ENCODE measurements at regions not wholly inside any gene's neighbourhood (a gene's known extent, or its start where the extent isn't known, plus 50 kb on each side); places are given as distances from the start of the nearest gene placed in this dataset.
A peak's percentile ranks its signal among the peaks of the same experiment; 100 is the strongest.

DNA sequence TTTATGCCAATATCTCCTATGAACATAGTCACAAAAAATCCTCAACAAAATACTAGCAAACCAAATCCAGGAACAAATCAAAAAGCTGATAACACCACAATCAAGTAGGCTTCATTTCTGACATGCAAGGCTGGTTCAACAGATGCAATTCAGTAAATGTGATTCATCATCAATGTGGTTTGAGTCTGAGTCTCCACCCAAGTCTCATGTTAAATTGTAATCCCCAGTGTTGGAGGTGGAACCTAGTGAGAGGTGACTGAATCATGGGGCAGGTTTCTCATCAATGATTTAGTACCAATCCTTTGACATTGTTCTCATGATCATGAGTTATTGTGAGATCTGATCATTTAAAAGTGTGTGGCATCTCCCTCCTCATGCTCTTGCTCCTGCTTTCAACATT, 1072.7 kb downstream of the NR2F1-AS1 start:
- Histone ChIP-seq H3K4me1 (replicated peaks) (peaks cover 5% of the 10 kb centered on the region), H3K36me3 (no peaks in the 10 kb centered on the region), H3K27me3 (replicated peaks) (no peaks in the 10 kb centered on the region), H3K9me3 (replicated peaks) (peaks cover 10% of the 10 kb centered on the region; the same call in 1 of the 2 replicates), H3K4me3 (no peak overlapping the region), H3K27ac (no peak overlapping the region)
- DNase-seq (ENCODE audit: low read depth in 1 of 2, low spot score in 2 of 2): no peak

DNA sequence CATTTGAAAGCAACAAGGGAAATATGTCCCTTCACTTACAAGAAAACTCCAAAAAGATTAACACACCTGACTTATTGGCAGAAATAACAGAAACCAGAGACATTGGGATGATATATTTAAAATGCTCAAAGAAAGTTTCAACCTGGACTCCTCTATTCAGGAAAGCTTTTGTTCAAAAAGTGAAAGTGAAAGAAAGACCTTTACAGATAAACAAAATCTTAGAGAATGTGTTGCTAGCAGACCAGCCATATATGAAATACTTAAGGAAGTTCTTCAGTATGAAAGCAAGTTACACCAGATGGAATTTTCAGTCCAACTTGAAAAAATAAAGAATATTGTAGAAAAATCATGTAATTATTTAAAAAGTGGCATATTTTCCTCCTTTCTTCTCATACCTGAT, 1075.1 kb downstream of the NR2F1-AS1 start:
- Histone ChIP-seq H3K27me3 (replicated peaks) (no peaks in the 10 kb centered on the region), H3K27ac (0 out of 2 replicates have a peak overlapping the region, but pooled peaks have one; percentile 20), H3K9me3 (replicated peaks) (peaks cover under 1% of the 10 kb centered on the region; the same call in 1 of the 2 replicates), H3K4me3 (no peak overlapping the region; the same call in 1 of the 2 replicates), H3K36me3 (no peaks in the 10 kb centered on the region), H3K4me1 (replicated peaks) (peaks cover 5% of the 10 kb centered on the region)
- DNase-seq (ENCODE audit: low read depth in 1 of 2, low spot score in 2 of 2): peak in 1 of 2 experiments; percentile 15

DNA sequence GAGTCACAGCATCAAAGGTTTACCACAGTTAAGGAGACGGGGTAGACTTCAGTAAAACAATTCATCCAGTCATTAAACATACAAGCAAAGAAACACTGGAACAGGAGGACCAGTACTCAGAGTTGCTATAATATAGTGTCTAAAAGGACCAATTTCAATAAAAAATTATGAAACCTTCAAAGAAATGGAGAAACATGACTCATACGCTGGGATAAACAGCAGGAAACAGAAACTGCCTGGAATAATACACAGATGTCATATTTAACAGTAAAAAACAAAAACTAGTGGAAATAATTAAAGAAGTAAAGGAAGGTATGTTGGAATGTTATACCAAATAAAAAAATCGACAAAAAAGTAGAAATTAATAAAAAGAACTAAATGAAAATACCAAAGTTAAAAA, 1075.9 kb downstream of the NR2F1-AS1 start:
- DNase-seq (ENCODE audit: low read depth in 1 of 2, low spot score in 2 of 2): no peak
- Histone ChIP-seq H3K4me3 (no peak overlapping the region), H3K36me3 (no peaks in the 10 kb centered on the region), H3K4me1 (replicated peaks) (peaks cover 5% of the 10 kb centered on the region), H3K27me3 (replicated peaks) (no peaks in the 10 kb centered on the region), H3K27ac (no peak overlapping the region), H3K9me3 (replicated peaks) (no peaks in the 10 kb centered on the region; the same call in 1 of the 2 replicates)

DNA sequence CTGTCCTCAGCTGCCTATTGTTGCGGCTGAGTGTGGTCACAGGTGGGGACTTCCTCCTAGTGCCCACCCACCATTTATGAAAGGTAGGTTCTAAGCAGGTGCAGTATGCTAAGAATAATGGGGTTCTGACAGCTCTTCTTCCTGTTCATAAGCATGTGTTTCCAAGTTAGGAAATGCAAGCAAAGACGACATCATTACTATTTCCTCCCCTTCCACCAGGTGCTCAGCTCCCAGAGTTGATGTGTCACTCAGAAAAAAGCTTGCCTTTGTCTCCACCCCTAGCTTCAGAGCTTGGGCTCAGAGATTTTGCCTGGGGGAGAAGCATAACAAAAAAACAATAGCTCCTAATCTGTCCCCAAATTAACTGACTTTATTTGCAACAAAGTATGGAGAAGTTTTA, 1076.7 kb downstream of the NR2F1-AS1 start:
- Histone ChIP-seq H3K4me3 (no peak overlapping the region), H3K4me1 (replicated peaks) (peaks cover 5% of the 10 kb centered on the region), H3K36me3 (no peaks in the 10 kb centered on the region), H3K9me3 (replicated peaks) (no peaks in the 10 kb centered on the region; the same call in 1 of the 2 replicates), H3K27ac (no peak overlapping the region), H3K27me3 (replicated peaks) (no peaks in the 10 kb centered on the region)
- no peak for DNase-seq (ENCODE audit: low read depth in 1 of 2, low spot score in 2 of 2)

DNA sequence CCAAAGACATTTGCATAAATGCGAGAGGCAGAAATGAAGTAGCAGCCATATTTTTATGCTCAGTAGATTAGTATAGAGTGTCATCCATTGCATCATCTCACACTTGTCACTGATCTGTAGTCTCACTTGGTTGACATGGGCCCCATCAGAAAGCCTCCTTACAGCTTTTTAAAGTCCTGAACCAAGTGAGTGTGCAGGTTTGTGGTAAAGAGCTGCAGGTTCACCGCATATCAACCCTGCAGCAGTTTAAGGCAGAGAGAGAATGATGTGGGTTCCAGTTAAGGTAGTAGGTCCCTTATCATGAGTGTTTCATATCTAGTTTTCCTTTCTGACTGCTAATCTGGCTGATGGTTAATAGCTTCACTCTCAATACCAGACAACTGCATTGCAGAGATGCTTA, 1080.3 kb downstream of the NR2F1-AS1 start:
- DNase-seq (ENCODE audit: low read depth in 1 of 2, low spot score in 2 of 2): no peak
- Histone ChIP-seq H3K27ac (no peak overlapping the region), H3K36me3 (no peaks in the 10 kb centered on the region), H3K4me1 (replicated peaks) (peaks cover 5% of the 10 kb centered on the region), H3K9me3 (replicated peaks) (no peaks in the 10 kb centered on the region), H3K4me3 (no peak overlapping the region), H3K27me3 (replicated peaks) (no peaks in the 10 kb centered on the region)

DNA sequence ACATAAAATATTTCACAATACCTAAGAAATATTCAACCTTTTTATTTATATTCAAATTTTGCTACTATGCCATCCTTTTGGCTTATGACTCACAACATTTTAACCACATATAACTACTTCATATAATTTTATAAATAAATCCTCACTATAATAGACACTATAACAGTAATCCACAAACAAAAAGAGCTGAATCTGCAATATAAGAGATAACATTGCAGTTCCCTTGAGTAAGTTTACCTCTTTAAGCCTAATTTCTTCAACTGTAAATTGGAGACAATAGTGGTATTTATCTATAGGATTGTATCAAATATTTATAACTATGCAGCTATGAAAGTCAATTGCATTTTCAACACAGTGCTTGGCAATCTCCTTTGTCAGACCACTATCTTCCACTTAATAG, 1084.5 kb downstream of the NR2F1-AS1 start:
- no peaks in the 10 kb centered on the region for H3K36me3 ChIP-seq
- no peaks in the 10 kb centered on the region for H3K27me3 ChIP-seq (replicated peaks)
- no peak overlapping the region for H3K4me3 ChIP-seq
- H3K27ac ChIP-seq: no peak overlapping the region
- DNase-seq (ENCODE audit: low read depth in 1 of 2, low spot score in 2 of 2): no peak
- H3K9me3 ChIP-seq (replicated peaks): no peaks in the 10 kb centered on the region
- no peaks in the 10 kb centered on the region for H3K4me1 ChIP-seq (replicated peaks)

DNA sequence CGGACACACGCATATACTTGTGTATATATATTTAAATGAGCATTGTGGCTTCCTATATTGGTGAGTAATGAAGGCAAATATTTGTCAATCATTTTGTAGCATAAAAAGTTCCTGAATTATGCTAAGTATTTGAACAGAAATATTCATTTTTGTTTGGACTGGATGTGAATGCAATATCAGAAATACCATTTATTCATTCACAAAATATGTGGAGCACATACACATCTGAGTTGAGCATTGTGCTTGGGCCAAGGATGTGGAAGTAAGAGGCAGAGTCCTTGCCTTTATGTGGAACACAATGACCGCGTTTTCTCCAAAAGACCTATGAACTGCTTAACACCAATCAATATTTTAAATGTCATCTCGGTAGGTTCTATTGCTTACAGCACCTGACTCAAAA, 1086.5 kb downstream of the NR2F1-AS1 start:
- Histone ChIP-seq H3K36me3 (no peaks in the 10 kb centered on the region), H3K27ac (no peak overlapping the region), H3K27me3 (replicated peaks) (no peaks in the 10 kb centered on the region), H3K4me3 (no peak overlapping the region), H3K4me1 (replicated peaks) (no peaks in the 10 kb centered on the region), H3K9me3 (replicated peaks) (no peaks in the 10 kb centered on the region)
- DNase-seq (ENCODE audit: low read depth in 1 of 2, low spot score in 2 of 2): no peak

DNA sequence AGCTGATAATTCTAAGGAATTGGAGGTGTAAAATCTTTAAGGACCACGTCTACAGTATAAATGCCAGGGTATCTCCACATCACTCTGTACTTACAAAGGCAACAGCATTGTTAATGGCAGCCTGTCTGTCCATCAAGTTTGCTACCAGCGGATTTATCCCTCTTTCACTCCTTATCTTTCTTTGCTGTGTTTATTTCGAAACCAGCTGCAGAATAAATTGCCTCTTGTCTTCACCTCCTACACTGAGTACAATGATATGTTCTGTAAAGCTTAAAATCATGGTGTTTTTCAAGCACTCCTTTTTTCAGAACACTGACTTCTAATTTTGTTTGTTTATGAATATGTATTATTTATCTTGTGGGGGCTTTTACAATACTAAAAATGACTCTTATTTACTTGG, 1088.1 kb downstream of the NR2F1-AS1 start:
- no peak for DNase-seq (ENCODE audit: low read depth in 1 of 2, low spot score in 2 of 2)
- Histone ChIP-seq H3K27me3 (replicated peaks) (no peaks in the 10 kb centered on the region), H3K4me1 (replicated peaks) (no peaks in the 10 kb centered on the region), H3K4me3 (no peak overlapping the region), H3K27ac (no peak overlapping the region), H3K9me3 (replicated peaks) (no peaks in the 10 kb centered on the region), H3K36me3 (no peaks in the 10 kb centered on the region)

DNA sequence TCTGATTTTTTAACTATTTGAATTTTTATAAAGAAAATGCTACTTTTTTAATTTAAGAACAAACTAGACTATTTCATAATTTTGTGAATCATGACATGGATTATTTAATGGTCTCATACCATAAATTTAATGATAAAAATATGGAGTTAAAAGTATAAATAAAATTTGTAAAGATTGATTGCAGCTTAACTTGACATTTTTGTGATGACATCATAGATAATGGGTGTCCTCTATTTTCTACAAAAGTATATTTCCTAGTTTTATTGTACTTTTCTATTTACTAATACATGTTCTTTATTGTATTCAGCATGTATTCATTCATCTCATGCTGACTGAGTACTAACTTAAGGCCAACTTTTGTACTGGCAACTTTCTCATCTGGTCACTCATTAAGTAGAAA, 1096.5 kb downstream of the NR2F1-AS1 start:
- H3K36me3 ChIP-seq: no peaks in the 10 kb centered on the region
- H3K27me3 ChIP-seq (replicated peaks): no peaks in the 10 kb centered on the region
- no peak overlapping the region for H3K4me3 ChIP-seq
- H3K4me1 ChIP-seq (replicated peaks): no peaks in the 10 kb centered on the region
- H3K9me3 ChIP-seq (replicated peaks): no peaks in the 10 kb centered on the region
- no peak for DNase-seq (ENCODE audit: low read depth in 1 of 2, low spot score in 2 of 2)
- no peak overlapping the region for H3K27ac ChIP-seq

DNA sequence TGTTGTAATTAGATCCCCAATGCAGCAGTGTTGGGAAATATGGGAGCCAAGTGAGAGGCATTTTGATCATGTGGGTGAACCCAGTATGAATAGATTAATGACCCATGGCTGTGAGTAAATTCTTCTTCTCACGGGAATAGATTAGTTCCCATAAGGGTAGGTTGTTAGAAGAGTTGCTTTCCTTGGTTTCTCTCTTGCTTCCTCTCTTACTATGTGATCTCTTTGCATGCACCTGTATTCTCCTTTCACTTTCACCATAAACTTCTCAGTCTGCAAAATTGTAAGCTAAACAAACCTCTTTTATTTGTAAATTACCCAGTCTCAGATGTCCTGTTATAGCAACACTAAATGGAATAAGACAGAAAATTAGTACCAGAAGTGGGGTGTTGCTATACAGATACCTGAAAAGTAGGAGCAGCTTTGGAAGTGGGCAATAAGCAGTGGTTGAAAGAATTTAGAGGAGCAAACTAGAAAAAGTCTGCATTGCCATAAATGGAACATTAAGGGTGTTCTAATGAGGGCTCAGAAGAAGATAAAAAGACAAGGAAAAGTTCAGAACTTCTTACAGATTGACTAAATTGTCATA, 1090.0 kb upstream of the ARRDC3 start:
- no peak for DNase-seq (ENCODE audit: low read depth in 1 of 2, low spot score in 2 of 2)
- Histone ChIP-seq H3K27ac (no peak overlapping the region), H3K36me3 (no peaks in the 10 kb centered on the region), H3K4me3 (no peak overlapping the region), H3K27me3 (replicated peaks) (no peaks in the 10 kb centered on the region), H3K4me1 (replicated peaks) (no peaks in the 10 kb centered on the region), H3K9me3 (replicated peaks) (no peaks in the 10 kb centered on the region)

DNA sequence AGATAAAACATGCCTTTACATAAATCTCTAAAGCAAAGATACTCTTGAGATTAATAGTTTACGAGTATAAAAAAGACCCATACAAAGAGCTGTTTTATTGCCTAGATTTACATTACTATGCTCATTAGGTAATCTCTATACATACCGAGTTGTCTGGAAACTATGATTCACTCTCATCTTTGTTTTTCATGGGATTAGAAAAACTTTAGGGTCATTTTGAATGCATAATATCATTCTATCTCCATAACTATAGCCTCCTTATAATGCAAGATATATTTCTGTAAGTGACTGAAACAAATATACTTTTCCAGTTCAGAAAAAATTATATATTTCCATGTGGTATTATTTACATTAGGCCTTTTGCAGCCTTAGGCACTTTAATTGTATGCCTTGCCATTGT, 1088.7 kb upstream of the ARRDC3 start:
- no peak for DNase-seq (ENCODE audit: low read depth in 1 of 2, low spot score in 2 of 2)
- H3K27ac ChIP-seq: no peak overlapping the region
- H3K36me3 ChIP-seq: no peaks in the 10 kb centered on the region
- no peak overlapping the region for H3K4me3 ChIP-seq
- no peaks in the 10 kb centered on the region for H3K4me1 ChIP-seq (replicated peaks)
- no peaks in the 10 kb centered on the region for H3K9me3 ChIP-seq (replicated peaks)
- H3K27me3 ChIP-seq (replicated peaks): no peaks in the 10 kb centered on the region

DNA sequence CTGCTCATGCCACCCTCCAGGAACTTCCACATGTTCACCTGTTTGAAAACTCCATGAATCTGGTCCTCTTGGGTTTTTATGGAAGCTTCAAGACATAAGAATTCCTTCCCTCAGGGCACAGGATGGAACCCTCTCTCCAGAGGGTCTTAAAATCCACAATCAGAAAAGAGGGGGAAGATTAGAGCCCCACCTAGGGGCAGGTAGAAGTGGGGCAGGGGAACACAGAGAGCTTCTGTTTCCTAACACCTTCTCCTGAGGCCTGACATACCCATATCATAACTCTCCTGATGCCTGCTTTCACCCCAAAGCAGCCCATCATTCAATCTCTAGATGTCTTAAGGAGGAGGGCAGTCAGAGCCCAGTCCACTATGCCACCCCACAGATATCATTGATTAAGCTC, 1087.7 kb upstream of the ARRDC3 start:
- Histone ChIP-seq H3K4me3 (no peak overlapping the region), H3K27ac (no peak overlapping the region), H3K27me3 (replicated peaks) (no peaks in the 10 kb centered on the region), H3K9me3 (replicated peaks) (no peaks in the 10 kb centered on the region), H3K36me3 (no peaks in the 10 kb centered on the region), H3K4me1 (replicated peaks) (no peaks in the 10 kb centered on the region)
- no peak for DNase-seq (ENCODE audit: low read depth in 1 of 2, low spot score in 2 of 2)

DNA sequence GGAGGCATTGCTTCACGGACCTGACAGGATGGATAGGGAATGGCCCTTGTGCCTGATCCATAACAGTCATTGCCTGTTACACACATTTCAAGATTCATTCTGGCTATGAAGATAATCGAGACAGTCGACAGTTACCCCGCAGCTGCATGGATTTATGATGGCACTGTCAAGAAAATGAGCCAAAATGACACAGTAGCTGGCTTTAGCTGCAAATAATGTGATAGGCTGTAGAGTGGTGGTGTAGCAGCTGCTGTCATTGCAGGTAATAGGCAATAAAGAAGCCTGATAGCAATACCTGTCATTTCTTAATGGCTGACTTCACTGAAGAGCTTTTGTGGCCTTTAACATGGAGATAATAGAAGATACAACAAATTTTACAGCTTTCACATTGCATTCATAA, 1085.2 kb upstream of the ARRDC3 start:
- DNase-seq (ENCODE audit: low read depth in 1 of 2, low spot score in 2 of 2): no peak
- H3K27ac ChIP-seq: no peak overlapping the region
- no peaks in the 10 kb centered on the region for H3K4me1 ChIP-seq (replicated peaks)
- no peaks in the 10 kb centered on the region for H3K36me3 ChIP-seq
- H3K9me3 ChIP-seq (replicated peaks): no peaks in the 10 kb centered on the region
- no peak overlapping the region for H3K4me3 ChIP-seq
- H3K27me3 ChIP-seq (replicated peaks): no peaks in the 10 kb centered on the region

DNA sequence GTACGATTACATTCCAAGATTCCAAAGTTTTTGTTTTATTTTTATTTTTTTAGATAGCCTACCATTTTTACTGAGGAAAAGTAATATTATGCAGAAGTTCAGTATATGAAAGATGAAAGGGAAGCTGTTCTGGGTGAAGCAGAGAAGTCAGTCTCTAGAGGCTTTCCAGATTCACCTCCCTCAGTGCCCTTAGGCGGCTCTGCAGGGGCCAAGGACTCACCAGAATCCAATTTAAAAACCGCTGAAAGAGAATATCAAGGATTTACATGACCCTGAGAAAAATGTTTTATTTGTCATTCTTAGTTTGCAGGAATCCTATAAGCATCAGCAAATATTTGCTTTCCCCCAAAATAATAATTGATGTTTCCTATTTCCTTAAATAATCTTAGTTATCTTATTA, 1084.6 kb upstream of the ARRDC3 start:
- Histone ChIP-seq H3K36me3 (no peaks in the 10 kb centered on the region), H3K9me3 (replicated peaks) (no peaks in the 10 kb centered on the region), H3K4me1 (replicated peaks) (no peaks in the 10 kb centered on the region), H3K27me3 (replicated peaks) (no peaks in the 10 kb centered on the region), H3K27ac (no peak overlapping the region), H3K4me3 (no peak overlapping the region)
- DNase-seq (ENCODE audit: low read depth in 1 of 2, low spot score in 2 of 2): no peak

DNA sequence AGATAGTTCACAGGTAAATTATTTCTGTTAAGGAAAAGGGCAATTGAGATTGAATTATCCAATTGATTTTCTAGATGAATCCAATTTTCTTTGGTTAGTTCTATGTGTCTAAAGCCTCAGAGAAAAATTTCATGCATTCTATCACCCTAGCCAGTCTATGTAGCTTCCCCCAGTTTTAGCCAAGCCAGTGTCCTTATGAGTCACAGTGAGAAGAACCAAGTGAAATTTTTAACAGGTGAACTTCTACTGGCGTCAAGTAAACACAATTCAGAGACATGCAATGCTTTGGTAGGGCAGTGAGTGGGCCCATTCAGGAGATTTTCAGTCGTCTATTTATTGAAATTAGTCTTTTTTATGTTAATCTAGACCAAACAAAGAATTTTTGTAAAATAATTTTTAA, 1077.4 kb upstream of the ARRDC3 start:
- DNase-seq (ENCODE audit: low read depth in 1 of 2, low spot score in 2 of 2): no peak
- no peaks in the 10 kb centered on the region for H3K27me3 ChIP-seq (replicated peaks)
- no peaks in the 10 kb centered on the region for H3K36me3 ChIP-seq

More for the DNA sequence above, 1077.4 kb upstream of the ARRDC3 start:
- Histone ChIP-seq H3K4me3 (no peak overlapping the region), H3K9me3 (replicated peaks) (no peaks in the 10 kb centered on the region), H3K27ac (no peak overlapping the region), H3K4me1 (replicated peaks) (no peaks in the 10 kb centered on the region)
